Dendritic cell treated with granulocyte-macrophage colony-stimulating factor and Interleukin-4, amounts not matched to agents 40 ng/mL and 50 ng/mL, for 4 days (primary cell): ENCODE measurements at regions not wholly inside any gene's neighbourhood (a gene's known extent, or its start where the extent isn't known, plus 50 kb on each side); places are given as distances from the start of the nearest gene placed in this dataset.

Experiments
- H3K27ac Mint-ChIP-seq: one replicate; pipeline ENCODE4 v1.8.0; 2022; ENCODE audit warnings: mild to moderate bottlenecking, mixed read lengths
- H3K27me3 Mint-ChIP-seq: one replicate; pipeline ENCODE4 v1.8.0; 2022; ENCODE audit warnings: mild to moderate bottlenecking, mixed read lengths
- H3K36me3 Mint-ChIP-seq: one replicate; pipeline ENCODE4 v1.8.0; 2022; ENCODE audit warnings: low read depth, mixed read lengths
- H3K4me1 Mint-ChIP-seq: one replicate; pipeline ENCODE4 v1.8.0; 2022; ENCODE audit warnings: low read depth, mixed read lengths
- H3K4me3 Mint-ChIP-seq: one replicate; pipeline ENCODE4 v1.8.0; 2022; ENCODE audit warnings: mild to moderate bottlenecking, moderate library complexity, mixed read lengths
- H3K9me3 Mint-ChIP-seq: one replicate; pipeline ENCODE4 v1.8.0; 2022; ENCODE audit warnings: mixed read lengths
- intact Hi-C: fragments of 100-400 bp; cut with micrococcal nuclease; formaldehyde crosslinking; loops from one replicate; pipeline ENCODE4 v1.15.0; 2022

- Mint-ChIP-seq H3K4me1 (no peaks in the 10 kb centered on the region), H3K9me3 (no peaks in the 10 kb centered on the region), H3K4me3 (no peak overlapping the region), H3K27ac (no peak overlapping the region), H3K27me3 (no peaks in the 10 kb centered on the region), H3K36me3 (peaks cover 46% of the 10 kb centered on the region)
- intact Hi-C loops, result no loop called here
Observed at GRCh38 chr6:144824018-144824417, 538.9 kb downstream of the UTRN start.

DNA sequence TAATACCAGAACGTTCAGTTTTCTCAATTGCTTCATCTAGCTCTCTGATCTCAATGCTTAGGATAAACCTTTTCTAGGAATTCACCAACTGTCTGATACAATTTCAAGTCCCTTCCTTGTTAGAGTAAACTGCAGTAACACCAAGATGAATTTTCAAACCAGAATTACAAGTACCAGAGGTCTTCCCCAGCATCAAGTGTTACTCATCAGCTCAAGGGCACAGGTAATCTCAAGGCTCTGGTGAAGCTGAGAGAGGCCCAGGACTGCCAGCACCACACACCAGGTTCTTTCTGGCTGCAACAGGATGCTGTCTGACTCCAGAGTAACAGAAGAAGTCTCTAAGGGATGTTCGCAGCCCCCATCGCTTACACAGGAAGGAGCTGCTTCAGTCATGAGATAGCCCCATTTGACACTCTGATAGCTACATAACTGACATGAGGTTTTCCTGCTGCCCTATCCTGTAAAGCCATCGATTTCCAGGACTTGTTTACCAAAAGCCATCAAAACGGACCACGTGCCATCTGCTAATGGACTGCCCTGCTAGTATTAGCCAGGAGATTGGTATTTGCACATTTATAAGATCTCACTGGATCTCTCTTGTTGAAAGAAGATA, 549.4 kb downstream of the UTRN start:
- Mint-ChIP-seq H3K27ac (no peak overlapping the region), H3K36me3 (peaks cover 76% of the 10 kb centered on the region), H3K9me3 (no peaks in the 10 kb centered on the region), H3K27me3 (no peaks in the 10 kb centered on the region), H3K4me1 (no peaks in the 10 kb centered on the region), H3K4me3 (no peak overlapping the region)
- intact Hi-C loops, result loop anchor here (10.0 kb wide), 1 partner anchor 250 kb away; no protein-coding TSS in a partner anchor

- Mint-ChIP-seq H3K36me3 (peaks cover 83% of the 10 kb centered on the region), H3K4me3 (no peak overlapping the region), H3K27ac (no peak overlapping the region), H3K27me3 (no peaks in the 10 kb centered on the region), H3K4me1 (no peaks in the 10 kb centered on the region), H3K9me3 (no peaks in the 10 kb centered on the region)
- intact Hi-C loops, result loop anchor here (10.0 kb wide), 1 partner anchor 251 kb away; no protein-coding TSS in a partner anchor
Observed at GRCh38 chr6:144835322-144835973, 550.3 kb downstream of the UTRN start.

- Mint-ChIP-seq H3K4me3 (no peak overlapping the region), H3K9me3 (no peaks in the 10 kb centered on the region), H3K4me1 (no peaks in the 10 kb centered on the region), H3K27ac (no peak overlapping the region), H3K36me3 (peaks cover 74% of the 10 kb centered on the region), H3K27me3 (no peaks in the 10 kb centered on the region)
- intact Hi-C loops, result no loop called here
Observed at GRCh38 chr6:144840619-144841018, 555.5 kb downstream of the UTRN start.

DNA sequence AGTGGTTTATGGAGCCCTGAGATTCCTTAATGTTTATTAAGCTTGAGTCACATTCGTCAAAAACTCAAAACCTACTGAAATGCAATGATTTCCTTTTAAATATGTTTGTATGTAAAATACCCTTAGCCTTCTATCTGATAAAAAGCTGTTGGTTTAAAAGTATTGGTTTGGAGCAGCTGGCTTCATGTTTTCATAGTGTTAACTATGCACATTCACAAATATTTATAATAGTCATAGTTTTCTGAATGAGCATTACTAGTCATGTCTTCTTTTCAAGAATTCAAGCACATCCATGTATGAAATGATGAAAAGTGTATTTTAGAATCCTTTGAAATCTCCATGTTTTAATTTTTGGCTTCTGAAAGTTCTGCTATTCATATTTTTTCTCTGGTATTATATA, 558.6 kb downstream of the UTRN start:
- Mint-ChIP-seq H3K4me1 (no peaks in the 10 kb centered on the region), H3K9me3 (no peaks in the 10 kb centered on the region), H3K4me3 (no peak overlapping the region), H3K27ac (no peak overlapping the region), H3K36me3 (peaks cover 69% of the 10 kb centered on the region), H3K27me3 (no peaks in the 10 kb centered on the region)
- intact Hi-C loops, result no loop called here

GRCh38 chr6:144844596-144844995, 559.5 kb downstream of the UTRN start:
- intact Hi-C loops, result no loop called here
- Mint-ChIP-seq H3K4me3 (no peak overlapping the region), H3K27ac (no peak overlapping the region), H3K4me1 (no peaks in the 10 kb centered on the region), H3K9me3 (no peaks in the 10 kb centered on the region), H3K27me3 (no peaks in the 10 kb centered on the region), H3K36me3 (peaks cover 69% of the 10 kb centered on the region)

- no peaks in the 10 kb centered on the region for H3K9me3 Mint-ChIP-seq
- H3K27me3 Mint-ChIP-seq, result no peaks in the 10 kb centered on the region
- peaks cover 69% of the 10 kb centered on the region for H3K36me3 Mint-ChIP-seq
- no peak overlapping the region for H3K27ac Mint-ChIP-seq
- no peaks in the 10 kb centered on the region for H3K4me1 Mint-ChIP-seq
- no peak overlapping the region for H3K4me3 Mint-ChIP-seq
- intact Hi-C loops, result no loop called here
Observed at GRCh38 chr6:144845186-144845585, 560.1 kb downstream of the UTRN start.

- H3K36me3 Mint-ChIP-seq, result peaks cover 62% of the 10 kb centered on the region
- no peak overlapping the region for H3K4me3 Mint-ChIP-seq
- H3K9me3 Mint-ChIP-seq, result no peaks in the 10 kb centered on the region
- H3K27ac Mint-ChIP-seq, result no peak overlapping the region
- H3K27me3 Mint-ChIP-seq, result no peaks in the 10 kb centered on the region
- H3K4me1 Mint-ChIP-seq, result no peaks in the 10 kb centered on the region
- intact Hi-C loops, result no loop called here
Observed at GRCh38 chr6:144847916-144848315, 562.8 kb downstream of the UTRN start.

DNA sequence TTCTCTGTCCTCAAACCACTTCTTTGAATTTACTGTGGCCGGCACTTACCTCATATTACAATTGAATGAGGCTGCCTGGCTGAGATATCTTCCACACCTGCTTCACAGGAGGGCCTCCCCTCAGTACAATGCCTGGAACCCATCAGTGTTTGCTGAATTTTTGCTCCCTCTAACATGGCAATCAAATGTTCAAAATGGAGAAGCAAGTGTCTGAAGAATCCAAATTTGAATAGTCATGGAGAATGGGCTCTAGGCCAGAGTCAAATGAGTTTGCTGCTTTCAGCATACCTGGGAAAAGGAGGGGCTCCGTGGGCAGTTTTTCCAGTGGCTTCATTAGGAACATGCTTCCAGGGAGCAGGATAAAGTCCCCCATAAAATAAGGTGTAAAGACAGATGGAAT, 564.8 kb downstream of the UTRN start:
- Mint-ChIP-seq H3K4me1 (no peaks in the 10 kb centered on the region), H3K27me3 (no peaks in the 10 kb centered on the region), H3K4me3 (no peak overlapping the region), H3K36me3 (peaks cover 51% of the 10 kb centered on the region), H3K9me3 (no peaks in the 10 kb centered on the region), H3K27ac (no peak overlapping the region)
- intact Hi-C loops, result no loop called here

DNA sequence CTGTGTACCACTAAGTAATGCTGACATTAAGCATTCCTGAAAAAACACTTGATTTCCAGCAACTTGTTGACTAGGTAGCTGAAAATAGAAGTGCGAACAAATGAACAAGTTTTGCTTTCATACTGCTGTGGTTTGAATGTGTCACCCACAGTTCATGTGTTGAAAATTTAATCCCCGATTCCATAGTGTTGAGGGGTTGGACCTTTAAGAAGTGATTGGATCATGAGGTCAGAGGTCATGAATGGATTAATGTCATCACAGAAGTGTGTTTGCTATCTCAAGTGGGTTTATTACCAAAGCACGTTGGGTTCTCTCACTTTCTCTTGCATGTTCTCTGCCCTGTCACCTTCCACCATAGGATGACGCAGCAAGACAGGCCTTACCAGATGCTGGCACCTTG, 568.5 kb downstream of the UTRN start:
- H3K4me1 Mint-ChIP-seq, result peaks cover 11% of the 10 kb centered on the region
- H3K9me3 Mint-ChIP-seq, result no peaks in the 10 kb centered on the region
- no peak overlapping the region for H3K27ac Mint-ChIP-seq
- intact Hi-C loops, result no loop called here
- no peak overlapping the region for H3K4me3 Mint-ChIP-seq
- no peaks in the 10 kb centered on the region for H3K27me3 Mint-ChIP-seq
- H3K36me3 Mint-ChIP-seq, result peaks cover 22% of the 10 kb centered on the region

DNA sequence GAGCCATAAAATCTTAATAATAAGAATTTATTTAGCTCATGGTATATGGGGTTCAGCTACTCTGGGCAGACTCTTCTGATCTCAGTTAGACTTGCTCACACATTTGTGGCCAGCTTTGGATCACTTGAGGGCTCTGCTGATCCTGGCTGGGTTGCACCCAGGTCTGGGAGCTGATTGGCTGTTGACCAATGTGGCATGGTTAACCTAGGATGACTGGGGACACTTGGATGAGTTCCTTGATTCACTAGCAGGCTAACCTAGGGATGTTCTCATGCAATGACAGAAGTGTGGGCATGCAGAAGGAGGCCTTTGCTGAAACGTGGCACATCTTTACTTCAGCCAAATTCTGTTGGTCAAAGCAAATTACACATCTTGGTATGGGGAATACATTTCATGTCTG, 569.5 kb downstream of the UTRN start:
- intact Hi-C loops, result no loop called here
- H3K27me3 Mint-ChIP-seq, result no peaks in the 10 kb centered on the region
- H3K4me3 Mint-ChIP-seq, result no peak overlapping the region
- peaks cover 10% of the 10 kb centered on the region for H3K9me3 Mint-ChIP-seq
- H3K4me1 Mint-ChIP-seq, result peaks cover 11% of the 10 kb centered on the region
- peaks cover 12% of the 10 kb centered on the region for H3K36me3 Mint-ChIP-seq
- no peak overlapping the region for H3K27ac Mint-ChIP-seq

DNA sequence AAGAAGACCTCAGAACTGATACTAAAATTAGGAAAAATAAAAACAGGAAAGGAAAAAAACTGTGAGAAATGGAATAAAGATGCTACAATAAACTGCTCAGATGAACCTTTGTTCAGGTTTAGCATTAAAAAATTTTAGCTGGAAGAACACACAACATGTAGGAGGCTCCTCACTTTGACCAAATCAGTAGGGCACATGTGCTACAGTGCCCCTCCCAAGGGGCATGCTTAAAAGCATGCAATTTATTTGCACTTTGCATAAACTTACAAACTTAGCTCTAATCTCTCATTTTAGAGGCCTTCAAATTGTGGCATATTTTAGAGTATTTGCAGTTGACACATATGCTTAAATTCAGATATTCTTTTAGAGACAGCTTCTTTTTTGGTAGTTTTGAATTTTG, 570.2 kb downstream of the UTRN start:
- intact Hi-C loops, result no loop called here
- Mint-ChIP-seq H3K4me3 (no peak overlapping the region), H3K36me3 (peaks cover 5% of the 10 kb centered on the region), H3K4me1 (peaks cover 11% of the 10 kb centered on the region), H3K27ac (no peak overlapping the region), H3K9me3 (peaks cover 17% of the 10 kb centered on the region), H3K27me3 (no peaks in the 10 kb centered on the region)

DNA sequence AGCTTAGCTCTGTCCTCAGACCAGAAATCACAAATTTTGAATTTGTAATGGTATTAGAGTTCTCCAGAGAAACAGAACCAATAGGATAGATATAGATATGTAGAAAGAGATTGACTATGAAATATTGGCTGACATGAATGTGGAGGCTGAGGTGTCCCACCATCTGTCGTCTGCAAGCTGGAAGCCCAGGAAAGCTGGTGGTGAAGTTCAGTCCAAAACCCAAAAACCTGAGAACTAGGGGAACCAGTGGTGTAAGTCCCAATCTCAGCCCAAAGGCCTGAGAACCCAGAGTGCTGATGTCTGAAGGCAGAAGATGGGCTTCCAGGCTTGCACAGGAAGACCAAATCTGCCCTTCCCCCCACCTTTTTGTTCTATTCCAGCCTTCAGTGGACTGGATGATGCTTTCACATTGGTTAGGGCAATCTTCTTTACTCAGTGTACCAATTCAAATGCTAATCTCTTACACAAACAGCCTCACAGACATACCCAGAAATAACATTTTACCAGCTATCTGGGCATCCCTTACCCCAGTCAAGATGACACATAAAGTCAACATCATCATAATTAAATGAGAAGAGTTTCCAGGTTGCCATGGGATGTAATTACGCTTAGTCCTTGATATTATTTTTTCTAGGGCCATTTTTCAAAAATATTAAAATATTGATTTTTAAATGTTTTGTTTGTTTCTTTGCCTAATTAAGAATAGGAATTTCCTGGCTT, 570.8 kb downstream of the UTRN start:
- Mint-ChIP-seq H3K4me1 (peaks cover 11% of the 10 kb centered on the region), H3K27me3 (no peaks in the 10 kb centered on the region), H3K4me3 (no peak overlapping the region), H3K9me3 (peaks cover 18% of the 10 kb centered on the region), H3K36me3 (no peaks in the 10 kb centered on the region), H3K27ac (no peak overlapping the region)
- intact Hi-C loops, result no loop called here

- peaks cover 18% of the 10 kb centered on the region for H3K9me3 Mint-ChIP-seq
- intact Hi-C loops, result no loop called here
- H3K27me3 Mint-ChIP-seq, result no peaks in the 10 kb centered on the region
- no peak overlapping the region for H3K27ac Mint-ChIP-seq
- no peak overlapping the region for H3K4me3 Mint-ChIP-seq
- no peaks in the 10 kb centered on the region for H3K36me3 Mint-ChIP-seq
- H3K4me1 Mint-ChIP-seq, result peaks cover 11% of the 10 kb centered on the region
Observed at GRCh38 chr6:144856622-144857021, 571.5 kb downstream of the UTRN start.
